ENCODE measurements at regions not wholly inside any gene's neighbourhood (a gene's known extent, or its start where the extent isn't known, plus 50 kb on each side); places are given as distances from the start of the nearest gene placed in this dataset.

- Histone ChIP-seq H3K4me1 (peaks cover 5% of the 10 kb centered on the region), H3K27me3 (ENCODE audit: control insufficient read depth, insufficient read depth, low read length) (no peaks in the 10 kb centered on the region), H2AFZ (no peak overlapping the region), H3K27ac (no peak overlapping the region), H3K79me2 (no peaks in the 10 kb centered on the region), H3K4me2 (ENCODE audit: low read length) (no peak overlapping the region), H3K9ac (no peak overlapping the region), H3K9me3 (ENCODE audit: control insufficient read depth, low read length) (no peaks in the 10 kb centered on the region), H3K36me3 (ENCODE audit: control insufficient read depth, insufficient read depth, low read length) (no peaks in the 10 kb centered on the region), H3K4me3 (ENCODE audit: low read depth, low read length) (no peak overlapping the region)
- TF ChIP-seq, protein P1, sequence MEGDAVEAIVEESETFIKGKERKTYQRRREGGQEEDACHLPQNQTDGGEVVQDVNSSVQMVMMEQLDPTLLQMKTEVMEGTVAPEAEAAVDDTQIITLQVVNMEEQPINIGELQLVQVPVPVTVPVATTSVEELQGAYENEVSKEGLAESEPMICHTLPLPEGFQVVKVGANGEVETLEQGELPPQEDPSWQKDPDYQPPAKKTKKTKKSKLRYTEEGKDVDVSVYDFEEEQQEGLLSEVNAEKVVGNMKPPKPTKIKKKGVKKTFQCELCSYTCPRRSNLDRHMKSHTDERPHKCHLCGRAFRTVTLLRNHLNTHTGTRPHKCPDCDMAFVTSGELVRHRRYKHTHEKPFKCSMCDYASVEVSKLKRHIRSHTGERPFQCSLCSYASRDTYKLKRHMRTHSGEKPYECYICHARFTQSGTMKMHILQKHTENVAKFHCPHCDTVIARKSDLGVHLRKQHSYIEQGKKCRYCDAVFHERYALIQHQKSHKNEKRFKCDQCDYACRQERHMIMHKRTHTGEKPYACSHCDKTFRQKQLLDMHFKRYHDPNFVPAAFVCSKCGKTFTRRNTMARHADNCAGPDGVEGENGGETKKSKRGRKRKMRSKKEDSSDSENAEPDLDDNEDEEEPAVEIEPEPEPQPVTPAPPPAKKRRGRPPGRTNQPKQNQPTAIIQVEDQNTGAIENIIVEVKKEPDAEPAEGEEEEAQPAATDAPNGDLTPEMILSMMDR (IDR thresholded peaks at IDR 0.05) = no peak
Observed at GRCh38 chr6:134866563-134866962, 83.3 kb downstream of the ALDH8A1 start.

GRCh38 chr6:134864558-134864957 is 85.3 kb downstream of the ALDH8A1 start:
- Histone ChIP-seq H3K36me3 (ENCODE audit: control insufficient read depth, insufficient read depth, low read length) (no peaks in the 10 kb centered on the region), H3K27me3 (ENCODE audit: control insufficient read depth, insufficient read depth, low read length) (no peaks in the 10 kb centered on the region), H3K4me2 (ENCODE audit: low read length) (no peak overlapping the region), H3K79me2 (no peaks in the 10 kb centered on the region), H3K4me3 (ENCODE audit: low read depth, low read length) (no peak overlapping the region), H3K9me3 (ENCODE audit: control insufficient read depth, low read length) (no peaks in the 10 kb centered on the region), H3K27ac (no peak overlapping the region), H3K9ac (no peak overlapping the region), H3K4me1 (peaks cover 5% of the 10 kb centered on the region), H2AFZ (no peak overlapping the region)
- TF ChIP-seq, protein P1 (IDR thresholded peaks at IDR 0.05) = no peak

- Histone ChIP-seq H3K4me2 (ENCODE audit: low read length) (peak overlapping the region; percentile 51), H3K36me3 (ENCODE audit: control insufficient read depth, insufficient read depth, low read length) (no peaks in the 10 kb centered on the region), H2AFZ (peak overlapping the region; percentile 50), H3K27ac (no peak overlapping the region), H3K9ac (no peak overlapping the region), H3K4me1 (peaks cover 5% of the 10 kb centered on the region), H3K79me2 (no peaks in the 10 kb centered on the region), H3K9me3 (ENCODE audit: control insufficient read depth, low read length) (no peaks in the 10 kb centered on the region), H3K27me3 (ENCODE audit: control insufficient read depth, insufficient read depth, low read length) (no peaks in the 10 kb centered on the region), H3K4me3 (ENCODE audit: low read depth, low read length) (no peak overlapping the region)
- TF ChIP-seq, protein P1 (IDR thresholded peaks at IDR 0.05) = no peak
Observed at GRCh38 chr6:134863763-134864510, 86.0 kb downstream of the ALDH8A1 start.

DNA sequence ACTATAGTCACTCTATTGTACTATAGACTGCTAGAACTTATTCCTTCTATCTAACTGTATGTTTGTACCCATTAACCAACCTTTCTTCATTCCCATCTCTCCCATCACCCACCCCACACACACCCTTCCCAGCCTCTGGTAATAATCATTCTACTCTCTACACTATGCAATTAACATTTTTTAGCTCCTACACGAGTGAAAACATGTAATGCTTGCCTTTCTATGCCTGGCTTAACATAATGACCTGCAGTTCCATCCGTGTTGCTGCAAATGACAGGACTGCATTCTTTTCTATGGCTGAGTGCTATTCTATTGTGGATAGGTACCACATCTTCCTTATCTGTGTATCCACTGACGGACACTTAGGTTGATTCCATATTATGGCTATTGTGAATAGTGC is 95.5 kb downstream of the ALDH8A1 start:
- Histone ChIP-seq H3K27me3 (ENCODE audit: control insufficient read depth, insufficient read depth, low read length) (no peaks in the 10 kb centered on the region), H3K4me1 (peaks cover 22% of the 10 kb centered on the region), H3K4me2 (ENCODE audit: low read length) (no peak overlapping the region), H3K4me3 (ENCODE audit: low read depth, low read length) (no peak overlapping the region), H3K79me2 (no peaks in the 10 kb centered on the region), H2AFZ (no peak overlapping the region), H3K9me3 (ENCODE audit: control insufficient read depth, low read length) (no peaks in the 10 kb centered on the region), H3K36me3 (ENCODE audit: control insufficient read depth, insufficient read depth, low read length) (no peaks in the 10 kb centered on the region), H3K9ac (no peak overlapping the region), H3K27ac (peak overlapping the region; percentile 86)
- TF ChIP-seq, protein P1 (IDR thresholded peaks at IDR 0.05) = no peak
